ENCODE measurements at regions not wholly inside any gene's neighbourhood (a gene's known extent, or its start where the extent isn't known, plus 50 kb on each side); places are given as distances from the start of the nearest gene placed in this dataset.
"Not testable (repeated sequence)": the region's sequence is repeated elsewhere in the genome, so short reads cannot be mapped to it uniquely, and the experiment has no call there.

- TF ChIP-seq CTCF (conservative IDR thresholded peaks at IDR 0.05; ENCODE audit: low read depth, low read length): no peak
- H3K4me3 ChIP-seq (ENCODE audit: low read length): no peak overlapping the region
- DNase-seq (ENCODE audit: low read depth): peak; percentile 29
Measured at GRCh38 chr4:60400593-60400992, 799.5 kb upstream of the ADGRL3 start.

- no peak for DNase-seq (ENCODE audit: low read depth)
- TF ChIP-seq CTCF (conservative IDR thresholded peaks at IDR 0.05; ENCODE audit: low read depth, low read length): no peak
- no peak overlapping the region for H3K4me3 ChIP-seq (ENCODE audit: low read length)
Measured at GRCh38 chr4:60404027-60404426, 796.1 kb upstream of the ADGRL3 start.

DNA sequence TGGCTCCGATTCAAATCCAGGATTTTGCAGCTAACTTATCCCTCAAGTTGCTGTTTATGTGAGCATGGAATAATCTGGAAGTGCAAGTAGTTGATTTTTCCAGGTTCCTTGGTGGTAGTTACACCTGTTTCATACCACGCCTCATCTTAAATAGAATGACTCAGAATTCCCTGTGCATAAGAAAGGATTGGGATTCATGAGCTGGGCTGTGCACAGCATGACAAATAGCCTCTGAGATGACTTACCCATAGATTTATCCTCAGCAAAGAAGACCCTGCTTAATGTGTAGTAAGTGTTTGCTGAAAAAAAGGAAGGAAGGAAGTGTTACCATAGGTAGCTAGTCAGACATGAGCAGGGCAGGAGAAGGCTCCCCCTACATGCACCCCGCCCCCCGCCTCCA lies 777.7 kb upstream of the ADGRL3 start:
- no peak overlapping the region for H3K4me3 ChIP-seq (ENCODE audit: low read length)
- TF ChIP-seq CTCF (conservative IDR thresholded peaks at IDR 0.05; ENCODE audit: low read depth, low read length): no peak
- DNase-seq (ENCODE audit: low read depth): no peak

DNA sequence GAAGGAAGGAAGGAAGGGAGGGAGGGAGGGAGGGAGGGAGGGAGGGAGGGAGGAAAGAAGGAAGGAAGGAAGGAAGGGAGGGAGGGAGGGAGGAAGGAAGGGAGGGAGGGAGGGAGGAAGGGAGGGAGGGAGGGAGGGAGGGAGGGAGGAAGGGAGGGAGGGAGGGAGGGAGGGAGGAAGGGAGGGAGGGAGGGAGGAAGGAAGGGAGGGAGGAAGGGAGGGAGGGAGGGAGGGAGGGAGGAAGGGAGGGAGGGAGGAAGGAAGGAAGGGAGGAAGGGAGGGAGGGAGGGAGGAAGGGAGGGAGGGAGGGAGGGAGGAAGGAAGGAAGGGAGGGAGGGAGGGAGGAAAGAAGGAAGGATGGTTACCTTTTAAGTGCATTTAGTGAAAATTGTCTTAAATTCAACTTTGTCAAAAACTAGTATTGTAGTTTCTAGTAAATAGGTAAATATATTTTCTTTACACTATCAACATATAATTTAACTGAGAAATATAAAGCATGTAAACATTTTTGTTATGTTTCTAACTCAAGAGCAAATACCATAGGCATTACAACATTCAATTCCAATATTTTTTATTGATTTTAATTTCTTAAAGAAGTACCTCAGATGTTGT lies 776.4 kb upstream of the ADGRL3 start:
- DNase-seq (ENCODE audit: low read depth); H3K4me3 ChIP-seq (ENCODE audit: low read length): not testable (repeated sequence)

- no peak overlapping the region for H3K4me3 ChIP-seq (ENCODE audit: low read length)
- no peak for TF ChIP-seq CTCF (conservative IDR thresholded peaks at IDR 0.05; ENCODE audit: low read depth, low read length)
- no peak for DNase-seq (ENCODE audit: low read depth)
Measured at GRCh38 chr4:60432911-60433310, 767.2 kb upstream of the ADGRL3 start.

DNA sequence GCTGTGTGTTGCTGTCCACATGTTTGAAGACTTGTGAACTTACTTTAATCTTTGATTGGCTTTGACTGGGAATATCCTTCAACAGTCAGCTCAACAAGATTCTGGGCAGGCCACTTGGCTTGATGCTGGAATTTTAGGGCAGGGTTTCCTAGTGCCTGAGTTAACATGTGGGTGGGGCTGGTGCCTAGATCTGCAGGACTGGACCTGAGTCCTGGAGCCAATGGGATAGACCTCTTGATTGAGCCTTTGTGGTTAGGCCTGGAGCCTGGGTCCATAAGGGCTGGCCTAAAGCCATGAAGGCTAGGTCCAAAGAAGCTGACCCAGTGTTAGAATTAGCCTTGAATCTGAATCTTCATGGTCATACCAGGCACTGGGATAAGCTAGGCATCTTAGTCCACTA lies 757.1 kb upstream of the ADGRL3 start:
- H3K4me3 ChIP-seq (ENCODE audit: low read length): no peak overlapping the region
- no peak for TF ChIP-seq CTCF (conservative IDR thresholded peaks at IDR 0.05; ENCODE audit: low read depth, low read length)
- DNase-seq (ENCODE audit: low read depth): no peak

DNA sequence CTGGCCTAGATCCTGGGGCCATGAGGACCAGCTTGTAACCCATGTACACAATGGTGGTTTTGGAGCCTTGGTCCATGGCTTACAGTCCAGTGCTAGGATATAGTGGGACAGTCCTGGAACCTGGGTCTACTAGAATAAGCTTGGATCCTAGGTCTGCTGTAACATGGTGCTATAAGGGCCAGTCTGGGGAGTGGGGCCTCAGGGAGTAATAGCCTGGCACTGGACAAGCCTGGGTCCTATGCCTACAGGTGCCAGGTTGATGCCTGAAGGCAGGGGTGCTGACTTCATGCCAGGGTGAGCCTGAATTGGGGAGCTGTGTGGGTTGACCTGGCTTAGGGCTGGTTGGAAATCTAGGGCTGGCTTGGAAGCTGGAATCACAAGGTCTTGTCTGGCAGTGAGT lies 756.3 kb upstream of the ADGRL3 start:
- no peak overlapping the region for H3K4me3 ChIP-seq (ENCODE audit: low read length)
- no peak for DNase-seq (ENCODE audit: low read depth)
- no peak for TF ChIP-seq CTCF (conservative IDR thresholded peaks at IDR 0.05; ENCODE audit: low read depth, low read length)

DNA sequence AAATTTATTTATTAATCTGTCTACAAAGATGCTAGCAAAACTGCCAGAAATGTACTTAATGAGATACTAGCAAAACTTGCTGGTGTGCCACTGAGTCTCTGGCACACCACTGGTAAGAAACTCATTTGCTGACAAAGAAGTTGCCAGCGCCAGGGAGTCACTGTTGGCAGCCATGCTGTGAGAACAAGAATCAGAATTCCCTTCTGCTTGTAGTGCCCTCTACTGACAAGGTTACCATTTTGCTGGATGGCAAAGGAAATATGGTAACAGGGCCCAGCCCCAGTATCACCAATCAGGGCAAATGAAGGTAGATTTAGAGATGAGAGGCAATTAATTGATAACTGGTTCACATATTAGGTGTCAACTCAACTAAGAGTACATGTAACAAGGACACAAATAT lies 750.1 kb upstream of the ADGRL3 start:
- TF ChIP-seq CTCF (conservative IDR thresholded peaks at IDR 0.05; ENCODE audit: low read depth, low read length): no peak
- H3K4me3 ChIP-seq (ENCODE audit: low read length): no peak overlapping the region
- DNase-seq (ENCODE audit: low read depth): no peak

Data from retinal pigment epithelial cell (primary cell).